ENCODE measurements at regions not wholly inside any gene's neighbourhood (a gene's known extent, or its start where the extent isn't known, plus 50 kb on each side); places are given as distances from the start of the nearest gene placed in this dataset.

- TF ChIP-seq CTCF (conservative IDR thresholded peaks at IDR 0.05) (no peak), EZH2 (IDR thresholded peaks at IDR 0.05; ENCODE audit: low read depth) (no peak)
Measured at GRCh38 chr4:14223461-14223860, 595.9 kb upstream of the BOD1L1 start.
